HFF-Myc (cell line): ENCODE measurements at regions not wholly inside any gene's neighbourhood (a gene's known extent, or its start where the extent isn't known, plus 50 kb on each side); places are given as distances from the start of the nearest gene placed in this dataset.

Experiments
- DNase-seq: peaks from one replicate; pipeline ENCODE4 v3.0.0-alpha.2; 2011; ENCODE audit warnings: low read depth; ENCODE audit errors: extremely low read depth
- H3K4me3 ChIP-seq: replicated peaks from 2 replicates; pipeline ENCODE4 v1.5.1; 2011; ENCODE audit warnings: low read depth, mild to moderate bottlenecking, control low read depth, low read length
- TF ChIP-seq, protein P1 (sequence below): IDR thresholded peaks from 2 replicates; pipeline ENCODE4 v1.5.1; 2012; ENCODE audit warnings: mild to moderate bottlenecking, low read depth, low read length, control low read depth; ENCODE audit errors: missing control alignments

- TF ChIP-seq, protein P1, sequence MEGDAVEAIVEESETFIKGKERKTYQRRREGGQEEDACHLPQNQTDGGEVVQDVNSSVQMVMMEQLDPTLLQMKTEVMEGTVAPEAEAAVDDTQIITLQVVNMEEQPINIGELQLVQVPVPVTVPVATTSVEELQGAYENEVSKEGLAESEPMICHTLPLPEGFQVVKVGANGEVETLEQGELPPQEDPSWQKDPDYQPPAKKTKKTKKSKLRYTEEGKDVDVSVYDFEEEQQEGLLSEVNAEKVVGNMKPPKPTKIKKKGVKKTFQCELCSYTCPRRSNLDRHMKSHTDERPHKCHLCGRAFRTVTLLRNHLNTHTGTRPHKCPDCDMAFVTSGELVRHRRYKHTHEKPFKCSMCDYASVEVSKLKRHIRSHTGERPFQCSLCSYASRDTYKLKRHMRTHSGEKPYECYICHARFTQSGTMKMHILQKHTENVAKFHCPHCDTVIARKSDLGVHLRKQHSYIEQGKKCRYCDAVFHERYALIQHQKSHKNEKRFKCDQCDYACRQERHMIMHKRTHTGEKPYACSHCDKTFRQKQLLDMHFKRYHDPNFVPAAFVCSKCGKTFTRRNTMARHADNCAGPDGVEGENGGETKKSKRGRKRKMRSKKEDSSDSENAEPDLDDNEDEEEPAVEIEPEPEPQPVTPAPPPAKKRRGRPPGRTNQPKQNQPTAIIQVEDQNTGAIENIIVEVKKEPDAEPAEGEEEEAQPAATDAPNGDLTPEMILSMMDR = no peak
- DNase-seq = no peak
- H3K4me3 ChIP-seq = no peak overlapping the region
Observed at GRCh38 chr1:30516485-30516858, 206.9 kb downstream of the MATN1 start.

- DNase-seq = no peak
- no peak overlapping the region for H3K4me3 ChIP-seq
- TF ChIP-seq, protein P1 = no peak
Observed at GRCh38 chr1:30515755-30516484, 207.5 kb downstream of the MATN1 start.

DNA sequence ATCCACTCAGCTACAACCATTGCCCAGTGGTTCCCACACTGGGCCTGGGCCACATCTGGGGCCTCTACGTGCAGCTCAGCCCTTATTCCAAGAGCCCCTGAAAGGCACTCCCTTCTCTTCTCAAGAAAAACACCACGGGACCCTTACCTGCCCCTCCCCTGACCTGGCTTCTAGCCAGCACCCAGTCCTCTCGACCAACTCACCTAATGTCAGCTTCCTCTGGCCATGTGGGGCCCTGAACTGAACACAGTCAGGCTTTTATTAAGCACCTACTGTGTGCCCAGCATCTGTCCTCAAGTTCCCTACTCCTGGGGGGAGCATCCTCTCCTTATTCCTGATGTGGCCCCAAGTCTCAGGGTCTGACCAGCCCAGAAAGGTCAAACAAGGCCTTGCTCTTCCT, 208.4 kb downstream of the MATN1 start:
- no peak overlapping the region for H3K4me3 ChIP-seq
- TF ChIP-seq, protein P1 = no peak
- no peak for DNase-seq

GRCh38 chr1:30514137-30514654, 209.2 kb downstream of the MATN1 start:
- TF ChIP-seq, protein P1 = no peak
- no peak for DNase-seq

DNA sequence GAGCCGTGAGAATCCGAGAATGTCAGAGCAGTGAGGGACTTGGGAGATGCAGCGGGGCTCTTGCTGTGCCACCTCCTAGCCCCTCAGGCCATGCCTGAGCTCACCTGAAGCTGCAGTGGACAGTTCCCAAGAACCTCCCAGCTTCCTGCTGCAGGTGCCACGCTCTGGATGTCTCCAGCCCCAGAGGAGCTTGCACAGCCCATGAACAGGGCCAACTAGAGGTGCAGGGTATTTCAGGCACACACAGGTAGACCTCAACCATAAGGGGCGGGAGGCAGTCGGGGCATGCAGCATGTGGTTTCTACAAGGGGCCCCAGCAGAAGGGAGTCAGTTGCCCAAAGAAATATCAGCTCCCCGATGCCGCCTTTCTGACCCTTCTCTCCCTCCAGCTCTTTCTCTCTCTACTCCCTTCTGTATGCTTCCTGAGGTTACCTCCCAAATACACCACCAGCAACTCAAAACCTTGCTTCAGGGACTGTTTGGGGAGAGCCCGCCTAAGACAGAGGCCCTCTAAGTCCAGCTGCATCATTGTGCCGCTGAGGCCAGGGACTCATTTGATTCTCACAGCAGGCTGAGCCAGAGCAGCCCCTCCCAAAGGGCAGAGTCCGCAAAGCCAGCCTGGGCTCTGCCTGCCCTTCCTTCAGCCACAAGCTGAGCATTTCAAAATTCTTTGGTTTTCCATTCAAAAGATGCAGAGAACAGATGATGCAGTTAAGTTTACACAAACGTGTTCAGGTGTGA, 209.8 kb downstream of the MATN1 start:
- no peak overlapping the region for H3K4me3 ChIP-seq
- no peak for DNase-seq
- TF ChIP-seq, protein P1 = no peak

More at GRCh38 chr1:30514137-30514654, 209.2 kb downstream of the MATN1 start:
- no peak overlapping the region for H3K4me3 ChIP-seq

GRCh38 chr1:30512914-30513265, 210.5 kb downstream of the MATN1 start:
- TF ChIP-seq, protein P1 = no peak
- no peak for DNase-seq
- no peak overlapping the region for H3K4me3 ChIP-seq
